HG03521 (cell line): ENCODE measurements at regions not wholly inside any gene's neighbourhood (a gene's known extent, or its start where the extent isn't known, plus 50 kb on each side); places are given as distances from the start of the nearest gene placed in this dataset.

Source experiments
- ATAC-seq: cut with Tn5 transposase; IDR thresholded peaks from one replicate; pipeline ENCODE4 v1.9.1; 2021; ENCODE audit warnings: mild to moderate bottlenecking, moderate library complexity; ENCODE audit not compliant: unreplicated experiment

DNA sequence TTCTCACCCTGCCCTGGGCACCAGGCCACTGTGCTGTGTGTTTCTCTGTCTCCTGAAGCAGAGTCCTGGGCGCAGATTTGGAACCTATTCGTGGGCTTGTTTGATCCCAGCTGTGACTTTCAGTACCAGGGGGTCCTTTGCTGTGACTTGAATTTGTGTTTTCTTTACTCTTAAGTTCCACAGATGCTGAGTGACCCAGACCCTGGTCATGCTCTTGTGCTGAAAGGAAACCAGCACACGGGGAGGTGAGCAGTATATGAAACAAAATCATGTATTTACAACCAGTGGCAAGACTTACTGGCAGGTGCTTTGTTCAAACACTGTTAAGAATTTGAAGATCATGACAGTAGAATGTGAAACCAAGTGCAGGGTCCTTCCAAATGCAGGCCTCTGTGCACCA is 89.2 kb upstream of the PRSS58 start:
- no peak for ATAC-seq

DNA sequence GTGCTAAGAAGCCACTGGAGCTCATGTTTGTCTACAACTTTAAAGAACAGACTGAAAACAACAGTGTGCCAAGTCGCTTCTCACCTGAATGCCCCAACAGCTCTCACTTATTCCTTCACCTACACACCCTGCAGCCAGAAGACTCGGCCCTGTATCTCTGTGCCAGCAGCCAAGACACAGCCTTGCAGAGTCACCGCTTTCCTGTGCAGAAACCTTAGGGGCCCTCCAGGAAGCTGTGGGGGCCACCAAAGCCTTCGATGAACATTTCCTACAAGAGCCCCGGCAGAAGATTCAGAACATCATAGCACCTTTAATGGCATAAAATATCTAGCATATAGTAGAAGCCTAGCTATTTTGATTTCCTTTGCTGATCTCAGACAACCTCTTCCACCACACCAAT is 88.0 kb upstream of the PRSS58 start:
- ATAC-seq, result no peak

DNA sequence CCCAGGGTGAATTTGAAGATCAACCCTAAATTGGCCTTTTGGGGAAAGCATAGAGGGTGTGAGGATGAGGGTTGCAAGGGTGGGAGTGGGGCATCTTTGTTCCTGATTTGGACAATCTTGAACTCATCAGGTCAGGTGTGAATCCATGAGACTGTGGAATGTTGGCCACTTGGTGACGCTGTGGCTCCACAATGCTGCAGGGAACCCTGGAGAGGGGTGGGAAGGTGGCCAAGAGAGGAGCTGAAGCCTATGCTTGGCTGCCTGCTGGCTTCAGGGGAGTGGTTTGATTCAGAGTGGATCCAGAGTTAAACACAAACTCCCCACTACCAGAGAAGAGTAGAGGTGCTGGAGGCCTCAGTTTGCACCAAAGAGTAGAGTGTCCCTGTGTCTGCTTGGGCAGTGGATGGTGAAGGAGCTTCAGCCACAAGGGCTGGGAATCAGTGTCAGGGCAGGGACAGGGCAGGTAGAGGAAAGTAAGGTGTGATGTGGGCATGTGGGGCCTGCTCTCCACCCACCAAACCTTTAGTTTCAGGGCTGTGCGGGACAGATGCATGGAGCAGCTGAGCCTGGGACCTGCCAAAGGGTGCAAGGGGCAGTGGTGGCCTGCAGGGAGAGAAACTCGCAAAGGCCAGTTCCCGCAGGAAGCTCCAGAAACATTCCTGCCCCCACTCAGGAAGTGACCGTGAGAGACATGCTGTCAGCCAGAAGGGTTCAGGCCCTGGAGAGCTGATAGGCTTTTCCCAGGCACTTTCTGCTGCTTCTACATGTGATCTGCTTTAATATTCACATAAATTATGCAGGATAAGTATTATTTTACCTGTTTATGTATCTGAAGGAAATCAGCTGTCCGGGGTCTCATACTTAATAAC is 81.0 kb upstream of the PRSS58 start:
- ATAC-seq, result no peak

GRCh38 chr7:142337054-142338001 is 79.5 kb upstream of the PRSS58 start:
- no peak for ATAC-seq

DNA sequence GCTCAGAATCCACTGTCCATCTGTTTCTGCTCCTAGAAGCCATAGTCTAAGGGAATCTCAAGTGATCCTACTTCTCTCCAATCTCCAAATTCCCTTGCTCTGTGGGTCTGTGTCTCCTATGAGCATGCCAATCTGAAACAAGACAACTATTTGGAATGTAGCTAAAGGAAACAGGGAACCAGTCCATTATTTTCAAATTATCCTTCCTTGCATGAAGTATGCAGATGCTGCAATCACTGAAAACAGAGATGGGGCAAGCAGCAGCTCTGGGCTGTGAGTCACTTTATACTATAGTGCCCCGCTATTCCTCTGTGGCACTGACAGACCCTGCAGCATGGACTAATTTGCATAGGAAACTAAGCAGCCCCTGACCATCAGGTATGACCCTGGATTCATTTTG is 76.9 kb upstream of the PRSS58 start:
- no peak for ATAC-seq

- no peak for ATAC-seq
Observed at GRCh38 chr7:142334236-142334635, 76.4 kb upstream of the PRSS58 start.

DNA sequence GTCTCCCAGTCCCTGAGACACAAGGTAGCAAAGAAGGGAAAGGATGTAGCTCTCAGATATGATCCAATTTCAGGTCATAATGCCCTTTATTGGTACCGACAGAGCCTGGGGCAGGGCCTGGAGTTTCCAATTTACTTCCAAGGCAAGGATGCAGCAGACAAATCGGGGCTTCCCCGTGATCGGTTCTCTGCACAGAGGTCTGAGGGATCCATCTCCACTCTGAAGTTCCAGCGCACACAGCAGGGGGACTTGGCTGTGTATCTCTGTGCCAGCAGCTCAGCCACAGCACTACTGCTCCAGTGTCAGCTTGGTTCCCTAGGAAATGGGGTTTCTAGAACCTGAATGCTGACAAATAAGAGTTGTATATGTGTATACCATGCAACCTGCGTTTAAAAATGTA is 74.6 kb upstream of the PRSS58 start:
- no peak for ATAC-seq

DNA sequence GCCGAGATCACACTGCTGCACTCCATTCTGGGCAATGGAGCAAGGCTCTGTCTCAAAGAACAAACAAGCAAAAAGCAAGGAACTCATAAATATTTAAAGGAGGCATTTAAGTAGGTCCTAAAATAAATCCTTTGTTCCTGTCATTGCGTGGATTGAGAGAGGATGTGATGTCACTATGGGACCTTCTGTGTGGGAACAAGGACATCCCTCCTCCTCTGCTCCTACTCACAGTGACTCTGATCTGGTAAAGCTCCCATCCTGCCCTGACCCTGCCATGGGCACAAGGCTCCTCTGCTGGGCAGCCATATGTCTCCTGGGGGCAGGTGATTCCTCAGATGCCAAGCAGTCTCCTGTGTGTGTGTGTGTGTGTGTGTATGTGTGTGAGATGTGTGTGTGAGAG is 74.1 kb upstream of the PRSS58 start:
- ATAC-seq, result no peak

DNA sequence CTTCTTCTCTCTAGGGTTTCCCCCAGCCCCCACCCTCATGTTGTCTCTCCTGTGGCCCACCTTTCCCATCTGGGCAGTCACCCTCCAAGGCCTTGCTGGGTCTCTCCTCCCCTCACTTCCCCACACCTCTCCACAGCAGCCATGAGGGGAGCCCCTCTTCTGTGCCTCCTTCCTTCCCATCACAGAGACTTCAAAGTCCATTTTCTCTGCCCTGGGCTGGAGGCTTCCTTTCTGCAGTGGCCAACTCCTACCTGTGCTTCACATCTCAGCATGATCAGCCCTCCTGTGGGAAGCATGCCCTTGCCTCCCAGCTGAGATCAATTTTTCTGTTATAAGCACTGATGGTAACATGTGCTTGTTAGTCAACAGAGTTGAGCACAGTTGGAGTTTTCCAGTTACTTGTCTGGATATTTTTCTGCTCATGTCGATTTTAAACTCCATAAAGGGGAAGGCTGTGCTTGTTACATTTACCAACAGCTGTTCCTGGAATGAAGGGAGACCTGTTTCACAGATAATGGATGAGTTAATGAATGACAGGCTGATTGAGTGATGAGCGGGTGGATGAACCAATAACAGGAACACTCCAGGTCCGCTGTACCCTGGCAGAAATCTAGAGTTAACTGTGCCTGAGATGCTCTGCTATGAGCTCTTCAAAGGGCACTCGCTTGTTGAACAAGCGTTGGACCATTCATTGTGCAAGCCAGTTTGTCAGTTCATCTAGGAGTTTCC is 71.4 kb upstream of the PRSS58 start:
- ATAC-seq, result no peak

DNA sequence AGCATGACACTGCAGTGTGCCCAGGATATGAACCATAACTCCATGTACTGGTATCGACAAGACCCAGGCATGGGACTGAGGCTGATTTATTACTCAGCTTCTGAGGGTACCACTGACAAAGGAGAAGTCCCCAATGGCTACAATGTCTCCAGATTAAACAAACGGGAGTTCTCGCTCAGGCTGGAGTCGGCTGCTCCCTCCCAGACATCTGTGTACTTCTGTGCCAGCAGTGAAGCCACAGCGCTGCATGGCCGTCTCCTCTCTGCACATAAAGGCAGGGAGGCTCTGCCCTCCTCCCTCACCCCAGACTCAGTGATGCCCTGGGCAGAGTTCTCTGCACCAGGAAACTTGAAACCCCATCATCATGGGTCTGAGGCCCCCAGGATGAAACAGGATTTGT is 70.7 kb upstream of the PRSS58 start:
- ATAC-seq, result no peak

DNA sequence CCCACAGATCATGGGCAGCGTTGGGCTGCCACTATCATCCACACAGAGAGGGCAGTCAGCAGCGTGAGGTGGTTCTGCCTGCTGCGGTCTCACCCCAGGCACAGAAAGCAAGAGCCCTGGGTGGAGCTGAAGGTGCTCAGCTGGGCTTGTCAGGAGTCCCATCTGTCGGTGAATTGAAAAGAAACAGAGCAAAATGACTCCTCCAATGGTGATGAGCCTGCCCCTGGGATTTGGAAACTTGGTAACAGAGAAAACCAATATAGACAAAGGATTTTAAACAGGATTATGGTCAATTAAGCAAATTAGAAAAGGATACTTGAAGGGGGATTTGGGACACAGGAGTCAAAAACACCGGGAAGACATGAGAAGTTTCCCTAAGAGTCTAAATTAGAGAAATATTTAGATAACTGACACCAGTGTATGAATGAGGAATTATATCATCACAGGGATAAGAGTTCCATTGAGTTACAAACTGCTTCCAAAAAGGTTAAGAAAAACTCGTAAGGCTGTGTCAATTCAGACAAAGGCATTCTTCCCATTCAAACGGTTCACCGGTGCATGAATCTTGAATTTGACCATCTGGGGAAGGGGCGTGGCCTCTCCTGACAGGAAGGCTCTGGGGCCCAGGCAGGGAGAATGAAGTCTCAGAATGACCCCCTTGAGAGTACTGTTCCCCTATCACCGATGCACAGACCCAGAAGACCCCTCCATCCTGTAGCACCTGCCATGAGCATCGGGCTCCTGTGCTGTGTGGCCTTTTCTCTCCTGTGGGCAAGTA is 70.0 kb upstream of the PRSS58 start:
- no peak for ATAC-seq

GRCh38 chr7:142323706-142324105 is 65.8 kb upstream of the PRSS58 start:
- ATAC-seq, result peak; percentile 46

DNA sequence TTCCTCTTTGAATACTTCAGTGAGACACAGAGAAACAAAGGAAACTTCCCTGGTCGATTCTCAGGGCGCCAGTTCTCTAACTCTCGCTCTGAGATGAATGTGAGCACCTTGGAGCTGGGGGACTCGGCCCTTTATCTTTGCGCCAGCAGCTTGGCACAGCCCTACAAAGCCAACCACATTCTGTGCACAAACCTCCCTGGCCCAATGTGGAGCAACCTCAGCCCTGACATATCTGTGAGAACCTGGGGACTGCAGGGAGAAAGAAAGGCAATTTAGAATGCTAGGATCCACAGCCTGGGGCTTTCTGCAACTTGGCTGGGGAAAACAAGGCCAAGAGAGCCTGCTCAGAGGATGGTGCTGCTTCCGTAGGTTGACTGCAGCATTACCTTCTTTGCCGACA is 63.5 kb upstream of the PRSS58 start:
- ATAC-seq, result no peak

GRCh38 chr7:142320883-142321282 is 63.0 kb upstream of the PRSS58 start:
- ATAC-seq, result no peak

DNA sequence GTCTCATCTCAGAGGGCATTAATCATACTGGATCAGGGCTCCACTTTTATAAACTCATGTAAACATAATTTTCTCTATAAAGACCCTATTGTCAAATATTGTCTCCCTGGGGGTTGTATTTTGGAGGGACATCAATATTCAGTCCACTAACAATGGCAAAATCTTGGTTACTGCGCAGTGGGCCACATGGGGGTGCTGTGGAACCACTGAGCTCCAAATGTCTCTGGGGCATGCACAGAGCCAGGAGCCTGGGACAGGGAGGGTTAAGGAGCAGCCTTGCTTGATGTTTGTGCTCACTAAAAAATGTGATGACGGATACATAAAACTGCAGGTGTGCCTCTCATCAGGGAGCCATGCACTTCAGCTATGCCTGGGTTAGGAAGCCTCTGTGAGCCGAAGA is 62.1 kb upstream of the PRSS58 start:
- no peak for ATAC-seq

DNA sequence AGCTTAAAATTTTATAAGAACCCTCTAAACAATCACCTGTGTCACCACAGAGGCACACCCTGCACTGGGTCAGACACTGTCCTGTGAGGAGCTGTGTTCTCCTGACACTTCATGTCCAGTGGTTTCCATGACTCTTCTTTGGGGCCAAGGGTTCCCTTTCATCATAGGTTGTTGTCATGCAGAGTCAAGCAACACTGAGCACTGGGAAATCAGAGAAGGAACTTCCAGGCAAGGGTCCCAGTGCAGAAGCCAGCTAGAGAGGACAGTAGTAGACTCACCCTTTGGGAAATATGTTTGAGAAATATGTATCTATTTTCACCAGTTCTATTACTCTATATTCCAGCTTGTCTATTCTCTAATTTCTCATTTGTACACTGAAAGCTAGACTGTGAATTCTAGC is 56.4 kb upstream of the PRSS58 start:
- ATAC-seq, result no peak

- ATAC-seq, result no peak
Observed at GRCh38 chr7:142313528-142313927, 55.7 kb upstream of the PRSS58 start.

GRCh38 chr7:142311876-142312275 is 54.0 kb upstream of the PRSS58 start:
- no peak for ATAC-seq

DNA sequence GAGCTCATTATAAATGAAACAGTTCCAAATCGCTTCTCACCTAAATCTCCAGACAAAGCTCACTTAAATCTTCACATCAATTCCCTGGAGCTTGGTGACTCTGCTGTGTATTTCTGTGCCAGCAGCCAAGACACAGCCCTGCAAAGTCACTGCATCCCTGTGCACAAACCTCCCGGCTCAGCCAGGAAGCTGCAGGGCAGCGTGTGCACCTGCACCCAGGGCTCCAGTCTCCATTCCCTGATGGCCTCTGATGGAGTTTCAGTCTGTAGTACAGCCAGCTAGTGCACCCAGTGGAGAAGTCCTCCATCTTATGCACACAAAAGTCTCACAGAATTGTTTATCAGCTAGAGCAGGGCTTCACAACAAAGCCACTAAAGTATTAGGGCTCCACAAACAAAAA is 51.1 kb upstream of the PRSS58 start:
- no peak for ATAC-seq

DNA sequence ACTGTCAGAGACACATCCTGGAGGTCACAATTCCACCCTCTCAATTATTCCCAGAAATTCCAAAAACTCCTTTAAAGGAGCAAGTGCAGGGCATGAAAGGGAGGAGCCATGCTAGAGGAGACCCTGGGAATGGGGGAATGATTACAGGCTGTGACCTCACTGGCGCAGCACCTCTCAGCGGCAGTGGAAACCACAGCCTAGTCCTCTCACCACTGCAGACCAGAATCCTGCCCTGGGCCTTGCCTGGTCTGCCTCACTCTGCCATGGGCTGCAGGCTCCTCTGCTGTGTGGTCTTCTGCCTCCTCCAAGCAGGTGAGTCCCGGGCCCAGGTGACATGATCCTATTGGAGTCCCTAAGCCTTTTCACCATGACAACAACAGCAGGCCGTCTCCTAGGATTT is 50.5 kb upstream of the PRSS58 start:
- ATAC-seq, result no peak
